ENCODE measurements at regions not wholly inside any gene's neighbourhood (a gene's known extent, or its start where the extent isn't known, plus 50 kb on each side); places are given as distances from the start of the nearest gene placed in this dataset.

- no peak for DNase-seq (ENCODE audit: low spot score)
These were observed 406.2 kb downstream of the MTX2 start for GRCh38 chr2:176675271-176675949.

GRCh38 chr2:176677746-176678265 lies 408.6 kb downstream of the MTX2 start:
- Histone ChIP-seq H3K9me3 (no peaks in the 10 kb centered on the region), H3K4me1 (ENCODE audit: control insufficient read depth in 1 of 2, low read depth in 2 of 2) (peaks cover 0 to 15% of the 10 kb centered on the region in 2 donors), H3K36me3 (no peaks in the 10 kb centered on the region), H3K27ac (no peak overlapping the region), H3K27me3 (replicated peaks; ENCODE audit: insufficient read depth) (no peaks in the 10 kb centered on the region), H3K4me3 (no peak overlapping the region)
- TF ChIP-seq, protein P1, sequence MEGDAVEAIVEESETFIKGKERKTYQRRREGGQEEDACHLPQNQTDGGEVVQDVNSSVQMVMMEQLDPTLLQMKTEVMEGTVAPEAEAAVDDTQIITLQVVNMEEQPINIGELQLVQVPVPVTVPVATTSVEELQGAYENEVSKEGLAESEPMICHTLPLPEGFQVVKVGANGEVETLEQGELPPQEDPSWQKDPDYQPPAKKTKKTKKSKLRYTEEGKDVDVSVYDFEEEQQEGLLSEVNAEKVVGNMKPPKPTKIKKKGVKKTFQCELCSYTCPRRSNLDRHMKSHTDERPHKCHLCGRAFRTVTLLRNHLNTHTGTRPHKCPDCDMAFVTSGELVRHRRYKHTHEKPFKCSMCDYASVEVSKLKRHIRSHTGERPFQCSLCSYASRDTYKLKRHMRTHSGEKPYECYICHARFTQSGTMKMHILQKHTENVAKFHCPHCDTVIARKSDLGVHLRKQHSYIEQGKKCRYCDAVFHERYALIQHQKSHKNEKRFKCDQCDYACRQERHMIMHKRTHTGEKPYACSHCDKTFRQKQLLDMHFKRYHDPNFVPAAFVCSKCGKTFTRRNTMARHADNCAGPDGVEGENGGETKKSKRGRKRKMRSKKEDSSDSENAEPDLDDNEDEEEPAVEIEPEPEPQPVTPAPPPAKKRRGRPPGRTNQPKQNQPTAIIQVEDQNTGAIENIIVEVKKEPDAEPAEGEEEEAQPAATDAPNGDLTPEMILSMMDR (IDR thresholded peaks at IDR 0.05) = no peak
- ATAC-seq (ENCODE audit: insufficient number of reproducible peaks, low FRiP score, low read depth) (no peak), DNase-seq (ENCODE audit: low spot score) (no peak)

More at GRCh38 chr2:176675271-176675949, 406.2 kb downstream of the MTX2 start:
- ATAC-seq (ENCODE audit: insufficient number of reproducible peaks, low FRiP score, low read depth) = no peak
- Histone ChIP-seq H3K27ac (no peak overlapping the region), H3K9me3 (no peaks in the 10 kb centered on the region), H3K4me1 (ENCODE audit: control insufficient read depth in 1 of 2, low read depth in 2 of 2) (peaks cover 0 to under 1% of the 10 kb centered on the region in 2 donors), H3K4me3 (no peak overlapping the region), H3K27me3 (replicated peaks; ENCODE audit: insufficient read depth) (no peaks in the 10 kb centered on the region), H3K36me3 (no peaks in the 10 kb centered on the region)
- TF ChIP-seq, protein P1 (IDR thresholded peaks at IDR 0.05) = no peak

DNA sequence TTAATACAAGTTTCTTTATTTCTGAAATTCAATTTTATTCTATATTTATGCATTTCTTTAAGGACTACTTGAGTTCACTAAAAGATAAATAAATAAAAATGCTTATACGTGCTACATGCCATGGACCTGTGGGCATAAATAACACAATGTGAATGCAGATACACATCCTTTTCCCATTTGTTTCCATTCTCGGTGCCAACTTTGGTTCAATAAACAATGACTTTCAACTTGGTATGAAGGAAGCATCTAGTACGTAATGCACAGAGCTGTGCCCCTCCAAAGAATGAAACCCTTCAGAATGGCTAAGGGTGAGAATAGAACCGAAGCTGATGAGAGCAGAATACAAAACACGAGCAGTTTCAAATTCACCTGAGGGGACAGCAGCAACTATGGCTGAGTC lies 409.3 kb downstream of the MTX2 start:
- H3K27ac ChIP-seq = no peak overlapping the region
- TF ChIP-seq, protein P1 (IDR thresholded peaks at IDR 0.05) = no peak
- ATAC-seq (ENCODE audit: insufficient number of reproducible peaks, low FRiP score, low read depth) (no peak), DNase-seq (ENCODE audit: low spot score) (no peak)
- no peaks in the 10 kb centered on the region for H3K27me3 ChIP-seq (replicated peaks; ENCODE audit: insufficient read depth)
- H3K36me3 ChIP-seq = no peaks in the 10 kb centered on the region
- no peak overlapping the region for H3K4me3 ChIP-seq
- H3K4me1 ChIP-seq (ENCODE audit: control insufficient read depth in 1 of 2, low read depth in 2 of 2) = peaks cover 0 to 18% of the 10 kb centered on the region in 2 donors
- no peaks in the 10 kb centered on the region for H3K9me3 ChIP-seq

GRCh38 chr2:176679061-176679669 lies 409.9 kb downstream of the MTX2 start:
- H3K4me3 ChIP-seq = no peak overlapping the region
- peaks cover 0 to 18% of the 10 kb centered on the region in 2 donors for H3K4me1 ChIP-seq (ENCODE audit: control insufficient read depth in 1 of 2, low read depth in 2 of 2)
- DNase-seq (ENCODE audit: low spot score) (no peak), ATAC-seq (ENCODE audit: insufficient number of reproducible peaks, low FRiP score, low read depth) (no peak)
- no peak overlapping the region for H3K27ac ChIP-seq
- no peaks in the 10 kb centered on the region for H3K27me3 ChIP-seq (replicated peaks; ENCODE audit: insufficient read depth)
- TF ChIP-seq, protein P1 (IDR thresholded peaks at IDR 0.05) = no peak
- H3K36me3 ChIP-seq = no peaks in the 10 kb centered on the region
- no peaks in the 10 kb centered on the region for H3K9me3 ChIP-seq

DNA sequence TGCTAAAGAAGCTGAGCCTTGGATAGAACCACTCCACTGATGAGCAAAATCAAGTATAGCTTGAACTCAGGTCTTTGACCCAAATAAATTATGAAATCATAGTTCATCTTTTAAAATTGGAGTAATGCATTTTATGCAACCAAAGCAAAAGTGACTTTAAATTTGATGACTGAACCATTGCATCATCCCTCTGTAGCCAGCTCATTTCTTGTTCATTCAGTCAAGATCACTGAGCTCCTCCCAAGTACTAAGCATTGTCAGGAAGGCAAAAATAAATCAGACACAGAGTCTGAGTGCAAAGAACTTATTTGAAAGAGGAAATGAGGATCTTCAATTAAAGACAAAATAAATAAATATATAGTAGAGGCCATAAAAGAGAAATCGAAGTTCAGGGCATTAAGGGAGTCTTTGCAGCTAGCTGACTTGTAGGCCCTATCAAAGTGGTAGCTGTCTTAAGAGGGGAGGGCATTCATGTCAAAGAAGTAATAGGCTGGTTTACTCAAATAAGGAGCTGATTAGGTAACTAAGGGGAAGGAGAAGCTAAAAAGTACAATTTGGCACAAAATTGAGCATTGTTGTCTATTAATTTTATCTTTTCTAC lies 411.8 kb downstream of the MTX2 start:
- no peak for ATAC-seq (ENCODE audit: insufficient number of reproducible peaks, low FRiP score, low read depth)
- TF ChIP-seq, protein P1 (IDR thresholded peaks at IDR 0.05) = no peak
- DNase-seq (ENCODE audit: low spot score) = no peak

More for the DNA sequence above, 411.8 kb downstream of the MTX2 start:
- Histone ChIP-seq H3K36me3 (no peaks in the 10 kb centered on the region), H3K27ac (no peak overlapping the region), H3K4me3 (no peak overlapping the region), H3K27me3 (replicated peaks; ENCODE audit: insufficient read depth) (no peaks in the 10 kb centered on the region), H3K4me1 (ENCODE audit: control insufficient read depth in 1 of 2, low read depth in 2 of 2) (peaks cover 0 to 18% of the 10 kb centered on the region in 2 donors), H3K9me3 (no peaks in the 10 kb centered on the region)

Data from thoracic aorta (tissue), 2 donors.